Body of pancreas (tissue), 4 donors: ENCODE measurements at regions not wholly inside any gene's neighbourhood (a gene's known extent, or its start where the extent isn't known, plus 50 kb on each side); places are given as distances from the start of the nearest gene placed in this dataset.
"Not testable (repeated sequence)": the region's sequence is repeated elsewhere in the genome, so short reads cannot be mapped to it uniquely, and the experiment has no call there.

Experiments used
- CTCF ChIP-seq, 7 experiments: fragments of 450-650 bp in 4 of 7; fragments of 200-600 bp in 3 of 7; sonication (generic) in 3 of 7; IDR thresholded peaks; one replicate each; pipeline ENCODE4 v1.5.1; 2016 to 2019; ENCODE audit warnings: antibody characterized with exemption in 7 of 7
- POLR2A ChIP-seq, 3 donors: fragments of 450-650 bp; IDR thresholded peaks; one replicate each; pipeline ENCODE4 v1.6.1; 2016; ENCODE audit warnings: antibody characterized with exemption in 3 of 3, mild to moderate bottlenecking in 2 of 3

GRCh38 chr1:206351276-206352052, 118.8 kb upstream of the IKBKE start:
- TF ChIP-seq CTCF, POLR2A (IDR thresholded peaks at IDR 0.05): not testable (repeated sequence)
